ENCODE measurements at regions not wholly inside any gene's neighbourhood (a gene's known extent, or its start where the extent isn't known, plus 50 kb on each side); places are given as distances from the start of the nearest gene placed in this dataset.

GRCh38 chr4:18540349-18540748, 518.8 kb upstream of the LCORL start:
- TF ChIP-seq, protein P1, sequence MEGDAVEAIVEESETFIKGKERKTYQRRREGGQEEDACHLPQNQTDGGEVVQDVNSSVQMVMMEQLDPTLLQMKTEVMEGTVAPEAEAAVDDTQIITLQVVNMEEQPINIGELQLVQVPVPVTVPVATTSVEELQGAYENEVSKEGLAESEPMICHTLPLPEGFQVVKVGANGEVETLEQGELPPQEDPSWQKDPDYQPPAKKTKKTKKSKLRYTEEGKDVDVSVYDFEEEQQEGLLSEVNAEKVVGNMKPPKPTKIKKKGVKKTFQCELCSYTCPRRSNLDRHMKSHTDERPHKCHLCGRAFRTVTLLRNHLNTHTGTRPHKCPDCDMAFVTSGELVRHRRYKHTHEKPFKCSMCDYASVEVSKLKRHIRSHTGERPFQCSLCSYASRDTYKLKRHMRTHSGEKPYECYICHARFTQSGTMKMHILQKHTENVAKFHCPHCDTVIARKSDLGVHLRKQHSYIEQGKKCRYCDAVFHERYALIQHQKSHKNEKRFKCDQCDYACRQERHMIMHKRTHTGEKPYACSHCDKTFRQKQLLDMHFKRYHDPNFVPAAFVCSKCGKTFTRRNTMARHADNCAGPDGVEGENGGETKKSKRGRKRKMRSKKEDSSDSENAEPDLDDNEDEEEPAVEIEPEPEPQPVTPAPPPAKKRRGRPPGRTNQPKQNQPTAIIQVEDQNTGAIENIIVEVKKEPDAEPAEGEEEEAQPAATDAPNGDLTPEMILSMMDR (IDR thresholded peaks at IDR 0.05) = no peak
- no peak for TF ChIP-seq POLR2A (IDR thresholded peaks at IDR 0.05)
- TF ChIP-seq POLR2AphosphoS5 (IDR thresholded peaks at IDR 0.05) = no peak

All from transverse colon (tissue), 4 donors.